MM.1S (cell line): ENCODE measurements at regions not wholly inside any gene's neighbourhood (a gene's known extent, or its start where the extent isn't known, plus 50 kb on each side); places are given as distances from the start of the nearest gene placed in this dataset.

Experiments used
- EZH2 ChIP-seq: fragments of 300-600 bp; sonication (generic); optimal IDR thresholded peaks from 2 replicates; pipeline ENCODE3; 2017; ENCODE audit warnings: low read depth, mild to moderate bottlenecking, antibody characterized with exemption, low read length, mixed read lengths
- TF ChIP-seq, protein P1 (sequence below): fragments of 300-600 bp; sonication (generic); IDR thresholded peaks from 2 replicates; pipeline ENCODE4 v1.5.1; 2016; ENCODE audit warnings: antibody characterized with exemption, low read length, mixed read lengths

DNA sequence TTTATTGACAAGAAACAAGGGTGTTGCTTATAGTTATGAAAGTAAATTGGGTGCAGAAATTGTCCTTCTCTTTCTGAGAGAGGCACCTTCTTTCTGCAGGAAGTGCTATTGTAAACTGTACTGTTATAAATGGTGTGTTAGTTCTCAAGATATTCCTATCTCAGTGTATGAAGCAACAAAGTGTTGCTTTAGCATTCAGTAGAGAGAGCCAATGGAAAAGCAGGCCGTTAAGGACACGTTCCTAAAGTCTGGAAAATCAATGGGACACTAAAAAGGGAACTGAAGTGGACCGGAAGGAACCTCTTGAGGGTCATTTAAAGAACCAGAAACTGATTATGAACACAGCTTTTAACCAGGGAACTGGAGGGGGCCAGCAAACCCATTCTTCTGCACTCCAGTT, 510.0 kb upstream of the ZEB2 start:
- no peak for TF ChIP-seq EZH2
- TF ChIP-seq, protein P1, sequence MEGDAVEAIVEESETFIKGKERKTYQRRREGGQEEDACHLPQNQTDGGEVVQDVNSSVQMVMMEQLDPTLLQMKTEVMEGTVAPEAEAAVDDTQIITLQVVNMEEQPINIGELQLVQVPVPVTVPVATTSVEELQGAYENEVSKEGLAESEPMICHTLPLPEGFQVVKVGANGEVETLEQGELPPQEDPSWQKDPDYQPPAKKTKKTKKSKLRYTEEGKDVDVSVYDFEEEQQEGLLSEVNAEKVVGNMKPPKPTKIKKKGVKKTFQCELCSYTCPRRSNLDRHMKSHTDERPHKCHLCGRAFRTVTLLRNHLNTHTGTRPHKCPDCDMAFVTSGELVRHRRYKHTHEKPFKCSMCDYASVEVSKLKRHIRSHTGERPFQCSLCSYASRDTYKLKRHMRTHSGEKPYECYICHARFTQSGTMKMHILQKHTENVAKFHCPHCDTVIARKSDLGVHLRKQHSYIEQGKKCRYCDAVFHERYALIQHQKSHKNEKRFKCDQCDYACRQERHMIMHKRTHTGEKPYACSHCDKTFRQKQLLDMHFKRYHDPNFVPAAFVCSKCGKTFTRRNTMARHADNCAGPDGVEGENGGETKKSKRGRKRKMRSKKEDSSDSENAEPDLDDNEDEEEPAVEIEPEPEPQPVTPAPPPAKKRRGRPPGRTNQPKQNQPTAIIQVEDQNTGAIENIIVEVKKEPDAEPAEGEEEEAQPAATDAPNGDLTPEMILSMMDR = no peak
